PC-3 (cell line): ENCODE measurements at regions not wholly inside any gene's neighbourhood (a gene's known extent, or its start where the extent isn't known, plus 50 kb on each side); places are given as distances from the start of the nearest gene placed in this dataset.

ENCODE experiments used
- EZH2phosphoT487 ChIP-seq: fragments of 300-600 bp; sonication (generic); IDR thresholded peaks from 2 replicates; pipeline ENCODE4 v1.6.1; 2018; ENCODE audit warnings: mild to moderate bottlenecking, antibody characterized with exemption, low read length, borderline replicate concordance
- TF ChIP-seq, protein P1 (sequence below): fragments of 300-600 bp; sonication (generic); conservative IDR thresholded peaks from 2 replicates; pipeline ENCODE4 v1.5.1; 2017; ENCODE audit warnings: antibody characterized with exemption, low read depth, mild to moderate bottlenecking, low read length

- no peak for TF ChIP-seq EZH2phosphoT487
- TF ChIP-seq, protein P1, sequence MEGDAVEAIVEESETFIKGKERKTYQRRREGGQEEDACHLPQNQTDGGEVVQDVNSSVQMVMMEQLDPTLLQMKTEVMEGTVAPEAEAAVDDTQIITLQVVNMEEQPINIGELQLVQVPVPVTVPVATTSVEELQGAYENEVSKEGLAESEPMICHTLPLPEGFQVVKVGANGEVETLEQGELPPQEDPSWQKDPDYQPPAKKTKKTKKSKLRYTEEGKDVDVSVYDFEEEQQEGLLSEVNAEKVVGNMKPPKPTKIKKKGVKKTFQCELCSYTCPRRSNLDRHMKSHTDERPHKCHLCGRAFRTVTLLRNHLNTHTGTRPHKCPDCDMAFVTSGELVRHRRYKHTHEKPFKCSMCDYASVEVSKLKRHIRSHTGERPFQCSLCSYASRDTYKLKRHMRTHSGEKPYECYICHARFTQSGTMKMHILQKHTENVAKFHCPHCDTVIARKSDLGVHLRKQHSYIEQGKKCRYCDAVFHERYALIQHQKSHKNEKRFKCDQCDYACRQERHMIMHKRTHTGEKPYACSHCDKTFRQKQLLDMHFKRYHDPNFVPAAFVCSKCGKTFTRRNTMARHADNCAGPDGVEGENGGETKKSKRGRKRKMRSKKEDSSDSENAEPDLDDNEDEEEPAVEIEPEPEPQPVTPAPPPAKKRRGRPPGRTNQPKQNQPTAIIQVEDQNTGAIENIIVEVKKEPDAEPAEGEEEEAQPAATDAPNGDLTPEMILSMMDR, result no peak
Observed at GRCh38 chr4:179415037-179415846, 1973.0 kb upstream of the AGA start.
